A673 (cell line): ENCODE measurements at regions not wholly inside any gene's neighbourhood (a gene's known extent, or its start where the extent isn't known, plus 50 kb on each side); places are given as distances from the start of the nearest gene placed in this dataset.

Source experiments
- EZH2 ChIP-seq: fragments of 200-600 bp; sonication (generic); IDR thresholded peaks from 2 replicates; pipeline ENCODE4 v1.6.1; 2017; ENCODE audit warnings: borderline replicate concordance, low read depth, mild to moderate bottlenecking, mixed read lengths, antibody characterized with exemption, low read length; ENCODE audit not compliant: poor library complexity, severe bottlenecking
- TF ChIP-seq, protein P1 (sequence below): fragments of 300-800, 200-600 bp; sonication (generic); conservative IDR thresholded peaks from 2 replicates; pipeline ENCODE4 v1.5.1; 2017; ENCODE audit warnings: low read depth, mild to moderate bottlenecking, antibody characterized with exemption, low read length, moderate library complexity, mixed read lengths

DNA sequence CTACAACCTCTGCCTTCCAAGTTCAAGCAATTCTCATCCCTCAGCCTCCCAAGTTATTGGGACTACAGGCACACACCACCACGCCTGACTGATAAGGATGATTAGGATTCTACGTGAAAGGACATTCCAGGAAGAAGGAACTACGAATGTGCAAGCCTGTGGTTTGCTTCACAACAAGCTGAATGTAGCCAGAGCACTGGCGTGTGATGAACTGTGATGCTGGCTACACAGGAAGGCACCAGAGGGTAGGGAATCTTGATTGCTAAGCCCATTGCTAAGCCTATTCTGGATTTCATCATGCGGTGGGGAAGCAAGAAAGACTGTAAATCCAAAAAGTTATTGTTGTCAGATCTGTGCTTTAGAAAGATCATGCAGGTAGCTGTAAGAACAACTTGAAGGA lies 72.3 kb upstream of the SRRM3 start:
- TF ChIP-seq, protein P1, sequence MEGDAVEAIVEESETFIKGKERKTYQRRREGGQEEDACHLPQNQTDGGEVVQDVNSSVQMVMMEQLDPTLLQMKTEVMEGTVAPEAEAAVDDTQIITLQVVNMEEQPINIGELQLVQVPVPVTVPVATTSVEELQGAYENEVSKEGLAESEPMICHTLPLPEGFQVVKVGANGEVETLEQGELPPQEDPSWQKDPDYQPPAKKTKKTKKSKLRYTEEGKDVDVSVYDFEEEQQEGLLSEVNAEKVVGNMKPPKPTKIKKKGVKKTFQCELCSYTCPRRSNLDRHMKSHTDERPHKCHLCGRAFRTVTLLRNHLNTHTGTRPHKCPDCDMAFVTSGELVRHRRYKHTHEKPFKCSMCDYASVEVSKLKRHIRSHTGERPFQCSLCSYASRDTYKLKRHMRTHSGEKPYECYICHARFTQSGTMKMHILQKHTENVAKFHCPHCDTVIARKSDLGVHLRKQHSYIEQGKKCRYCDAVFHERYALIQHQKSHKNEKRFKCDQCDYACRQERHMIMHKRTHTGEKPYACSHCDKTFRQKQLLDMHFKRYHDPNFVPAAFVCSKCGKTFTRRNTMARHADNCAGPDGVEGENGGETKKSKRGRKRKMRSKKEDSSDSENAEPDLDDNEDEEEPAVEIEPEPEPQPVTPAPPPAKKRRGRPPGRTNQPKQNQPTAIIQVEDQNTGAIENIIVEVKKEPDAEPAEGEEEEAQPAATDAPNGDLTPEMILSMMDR, result no peak
- TF ChIP-seq EZH2, result no peak
